Iris pigment epithelial cell (primary cell): ENCODE measurements at regions not wholly inside any gene's neighbourhood (a gene's known extent, or its start where the extent isn't known, plus 50 kb on each side); places are given as distances from the start of the nearest gene placed in this dataset.
A peak's percentile ranks its signal among the peaks of the same experiment; 100 is the strongest.

Experiments
- DNase-seq: peaks from one replicate; pipeline ENCODE4 v3.0.0-alpha.2; 2011; ENCODE audit warnings: low read depth

- DNase-seq, result no peak
Observed at GRCh38 chr12:107553211-107553765, 132.3 kb upstream of the PWP1 start.

GRCh38 chr12:107554941-107555340 lies 130.7 kb upstream of the PWP1 start:
- DNase-seq, result no peak

GRCh38 chr12:107557026-107557425 lies 128.6 kb upstream of the PWP1 start:
- DNase-seq, result no peak

- no peak for DNase-seq
Observed at GRCh38 chr12:107557589-107558100, 128.0 kb upstream of the PWP1 start.

- DNase-seq, result no peak
Observed at GRCh38 chr12:107558141-107558815, 127.3 kb upstream of the PWP1 start.

- no peak for DNase-seq
Observed at GRCh38 chr12:107558816-107559382, 126.7 kb upstream of the PWP1 start.

GRCh38 chr12:107560165-107560898 lies 125.3 kb upstream of the PWP1 start:
- DNase-seq, result no peak

GRCh38 chr12:107560899-107561285 lies 124.7 kb upstream of the PWP1 start:
- DNase-seq, result no peak

GRCh38 chr12:107564946-107565345 lies 120.7 kb upstream of the PWP1 start:
- DNase-seq, result peak; percentile 40

GRCh38 chr12:107565551-107565950 lies 120.0 kb upstream of the PWP1 start:
- DNase-seq, result no peak

GRCh38 chr12:107567876-107568619 lies 117.6 kb upstream of the PWP1 start:
- DNase-seq, result no peak

- peak; percentile 82 for DNase-seq
Observed at GRCh38 chr12:107568718-107569117, 116.9 kb upstream of the PWP1 start.

- peak; percentile 78 for DNase-seq
Observed at GRCh38 chr12:107570721-107571120, 114.9 kb upstream of the PWP1 start.

GRCh38 chr12:107571492-107571891 lies 114.1 kb upstream of the PWP1 start:
- no peak for DNase-seq

- no peak for DNase-seq
Observed at GRCh38 chr12:107574691-107575090, 110.9 kb upstream of the PWP1 start.

GRCh38 chr12:107580750-107581618 lies 104.6 kb upstream of the PWP1 start:
- DNase-seq, result peak; percentile 14

GRCh38 chr12:107581619-107582015 lies 104.0 kb upstream of the PWP1 start:
- no peak for DNase-seq

- DNase-seq, result no peak
Observed at GRCh38 chr12:107583551-107583950, 102.0 kb upstream of the PWP1 start.

- DNase-seq, result no peak
Observed at GRCh38 chr12:107584563-107584962, 101.0 kb upstream of the PWP1 start.

- no peak for DNase-seq
Observed at GRCh38 chr12:107586256-107586970, 99.2 kb upstream of the PWP1 start.
